Liver (tissue), 8 donors: ENCODE measurements at regions not wholly inside any gene's neighbourhood (a gene's known extent, or its start where the extent isn't known, plus 50 kb on each side); places are given as distances from the start of the nearest gene placed in this dataset.

Source experiments
- DNase-seq: peaks from one replicate; pipeline ENCODE4 v3.0.0-alpha.2; 2017; ENCODE audit warnings: low spot score
- H3K27ac ChIP-seq, 2 donors: one replicate each; pipeline ENCODE4 v1.7.0; 2013; ENCODE audit warnings: inconsistent platforms in 2 of 2, low read length in 2 of 2, control low read depth in 1 of 2, low read depth in 1 of 2, mild to moderate bottlenecking in 1 of 2
- H3K27me3 ChIP-seq, 4 donors: one replicate each; pipeline versions ENCODE4 v1.6.1 to v1.7.0; 2013; ENCODE audit warnings: low read length in 3 of 4, inconsistent platforms in 1 of 4, mild to moderate bottlenecking in 1 of 4, moderate library complexity in 1 of 4; ENCODE audit not compliant: control insufficient read depth in 4 of 4, insufficient read depth in 4 of 4
- H3K36me3 ChIP-seq, 4 donors: one replicate each; pipeline versions ENCODE4 v1.6.1 to v1.7.0; 2013; ENCODE audit warnings: low read length in 3 of 4, mild to moderate bottlenecking in 3 of 4, low read depth in 1 of 4, moderate library complexity in 1 of 4; ENCODE audit not compliant: control insufficient read depth in 4 of 4, insufficient read depth in 3 of 4
- H3K4me1 ChIP-seq, 4 donors: one replicate each; pipeline versions ENCODE4 v1.6.1 to v1.7.0; 2013; ENCODE audit warnings: low read length in 3 of 4, mild to moderate bottlenecking in 3 of 4, moderate library complexity in 1 of 4; ENCODE audit not compliant: control insufficient read depth in 4 of 4, insufficient read depth in 4 of 4
- H3K4me3 ChIP-seq, 3 donors: one replicate each; pipeline versions ENCODE4 v1.6.1 to v1.7.0; 2013; ENCODE audit warnings: low read length in 3 of 3, control low read depth in 1 of 3, low read depth in 1 of 3, mild to moderate bottlenecking in 1 of 3
- H3K9ac ChIP-seq, 2 donors: one replicate each; pipeline ENCODE4 v1.7.0; 2013; ENCODE audit warnings: low read length in 2 of 2, mild to moderate bottlenecking in 2 of 2, moderate library complexity in 2 of 2, control low read depth in 1 of 2, low read depth in 1 of 2
- H3K9me3 ChIP-seq, 4 donors: one replicate each; pipeline versions ENCODE4 v1.6.1 to v1.7.0; 2013; ENCODE audit warnings: low read length in 3 of 4; ENCODE audit not compliant: control insufficient read depth in 4 of 4
- ATF3 ChIP-seq: IDR thresholded peaks from 2 replicates; pipeline ENCODE4 v1.6.1; 2016; ENCODE audit warnings: antibody characterized with exemption
- CTCF ChIP-seq: fragments of 150-350 bp; IDR thresholded peaks from 2 replicates; pipeline ENCODE4 v1.5.1; 2017; ENCODE audit warnings: improper control_type of control experiment, low read depth, low read length; ENCODE audit not compliant: missing input control
- EGR1 ChIP-seq, 2 donors: IDR thresholded peaks; 2 replicates each; pipeline ENCODE4 v1.6.1; 2016 to 2018; ENCODE audit warnings: antibody characterized with exemption in 2 of 2, low read depth in 2 of 2
- FOXA2 ChIP-seq: IDR thresholded peaks from 2 replicates; pipeline ENCODE4 v1.6.1; 2016; ENCODE audit warnings: antibody characterized with exemption
- GABPA ChIP-seq, 2 donors: IDR thresholded peaks in 1 of 2; conservative IDR thresholded peaks in 1 of 2; 2 replicates each; pipeline ENCODE4 v1.6.1; 2016; ENCODE audit warnings: antibody characterized with exemption in 2 of 2, mild to moderate bottlenecking in 1 of 2, moderate library complexity in 1 of 2
- HNF4A ChIP-seq, 2 donors: conservative IDR thresholded peaks; 2 replicates each; pipeline ENCODE4 v1.6.1; 2016; ENCODE audit warnings: antibody characterized with exemption in 2 of 2, mild to moderate bottlenecking in 2 of 2
- HNF4G ChIP-seq: IDR thresholded peaks from 2 replicates; pipeline ENCODE4 v1.6.1; 2016; ENCODE audit warnings: antibody characterized with exemption
- NR2F2 ChIP-seq: IDR thresholded peaks from 2 replicates; pipeline ENCODE4 v1.6.1; 2016; ENCODE audit warnings: antibody characterized with exemption
- RAD21 ChIP-seq, 2 donors: IDR thresholded peaks; 2 replicates each; pipeline ENCODE4 v1.6.1; 2016; ENCODE audit warnings: antibody characterized with exemption in 2 of 2, mild to moderate bottlenecking in 2 of 2
- RXRA ChIP-seq, 2 donors: IDR thresholded peaks; 2 replicates each; pipeline ENCODE4 v1.6.1; 2017 to 2018; ENCODE audit warnings: antibody characterized with exemption in 2 of 2, mild to moderate bottlenecking in 1 of 2
- TAF1 ChIP-seq: conservative IDR thresholded peaks from 2 replicates; pipeline ENCODE4 v1.6.1; 2016; ENCODE audit warnings: antibody characterized with exemption, mild to moderate bottlenecking
- YY1 ChIP-seq: IDR thresholded peaks from 2 replicates; pipeline ENCODE4 v1.6.1; 2016; ENCODE audit warnings: antibody characterized with exemption, mild to moderate bottlenecking
- WGBS: extraction: QIAGEN DNeasy Blood & Tissue Kit; methylation state at CpG from one replicate; pipeline ENCODE4 v1.1.7; 2013; 5-methylcytosine and 5-hydroxymethylcytosine counted together
- TF ChIP-seq, protein P1 (sequence below): IDR thresholded peaks from 2 replicates; pipeline ENCODE4 v1.6.1; 2016; ENCODE audit warnings: antibody characterized with exemption
- TF ChIP-seq, protein P2 (sequence below): IDR thresholded peaks from 2 replicates; pipeline ENCODE4 v1.6.1; 2016; ENCODE audit warnings: antibody characterized with exemption, mild to moderate bottlenecking
- donor health status: healthy.
- donor health status: healthy.
- donor health status: healthy.
- donor health status: healthy.
- donor health status: healthy.

- H3K9ac ChIP-seq = no peak overlapping the region
- H3K4me3 ChIP-seq = no peak overlapping the region
- H3K27me3 ChIP-seq = no peaks in the 10 kb centered on the region
- no peak overlapping the region for H3K27ac ChIP-seq
- no peak for DNase-seq
- 76% methylated on average over 2 of the region's 2 CpGs for WGBS
- H3K9me3 ChIP-seq = no peaks in the 10 kb centered on the region
- TF ChIP-seq, protein P1, sequence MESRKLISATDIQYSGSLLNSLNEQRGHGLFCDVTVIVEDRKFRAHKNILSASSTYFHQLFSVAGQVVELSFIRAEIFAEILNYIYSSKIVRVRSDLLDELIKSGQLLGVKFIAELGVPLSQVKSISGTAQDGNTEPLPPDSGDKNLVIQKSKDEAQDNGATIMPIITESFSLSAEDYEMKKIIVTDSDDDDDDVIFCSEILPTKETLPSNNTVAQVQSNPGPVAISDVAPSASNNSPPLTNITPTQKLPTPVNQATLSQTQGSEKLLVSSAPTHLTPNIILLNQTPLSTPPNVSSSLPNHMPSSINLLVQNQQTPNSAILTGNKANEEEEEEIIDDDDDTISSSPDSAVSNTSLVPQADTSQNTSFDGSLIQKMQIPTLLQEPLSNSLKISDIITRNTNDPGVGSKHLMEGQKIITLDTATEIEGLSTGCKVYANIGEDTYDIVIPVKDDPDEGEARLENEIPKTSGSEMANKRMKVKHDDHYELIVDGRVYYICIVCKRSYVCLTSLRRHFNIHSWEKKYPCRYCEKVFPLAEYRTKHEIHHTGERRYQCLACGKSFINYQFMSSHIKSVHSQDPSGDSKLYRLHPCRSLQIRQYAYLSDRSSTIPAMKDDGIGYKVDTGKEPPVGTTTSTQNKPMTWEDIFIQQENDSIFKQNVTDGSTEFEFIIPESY = no peak
- TF ChIP-seq HNF4G = no peak
- TF ChIP-seq HNF4A (conservative IDR thresholded peaks at IDR 0.05) = no peak
- no peak for TF ChIP-seq FOXA2
- TF ChIP-seq YY1 = no peak
- no peak for TF ChIP-seq CTCF
- no peak for TF ChIP-seq GABPA (IDR thresholded peaks at IDR 0.05 in 1 of 2, conservative IDR thresholded peaks at IDR 0.05 in 1 of 2)
- TF ChIP-seq RAD21 (IDR thresholded peaks at IDR 0.05) = no peak
- no peak for TF ChIP-seq EGR1 (IDR thresholded peaks at IDR 0.05; ENCODE audit: low read depth in 2 of 2)
- TF ChIP-seq, protein P2, sequence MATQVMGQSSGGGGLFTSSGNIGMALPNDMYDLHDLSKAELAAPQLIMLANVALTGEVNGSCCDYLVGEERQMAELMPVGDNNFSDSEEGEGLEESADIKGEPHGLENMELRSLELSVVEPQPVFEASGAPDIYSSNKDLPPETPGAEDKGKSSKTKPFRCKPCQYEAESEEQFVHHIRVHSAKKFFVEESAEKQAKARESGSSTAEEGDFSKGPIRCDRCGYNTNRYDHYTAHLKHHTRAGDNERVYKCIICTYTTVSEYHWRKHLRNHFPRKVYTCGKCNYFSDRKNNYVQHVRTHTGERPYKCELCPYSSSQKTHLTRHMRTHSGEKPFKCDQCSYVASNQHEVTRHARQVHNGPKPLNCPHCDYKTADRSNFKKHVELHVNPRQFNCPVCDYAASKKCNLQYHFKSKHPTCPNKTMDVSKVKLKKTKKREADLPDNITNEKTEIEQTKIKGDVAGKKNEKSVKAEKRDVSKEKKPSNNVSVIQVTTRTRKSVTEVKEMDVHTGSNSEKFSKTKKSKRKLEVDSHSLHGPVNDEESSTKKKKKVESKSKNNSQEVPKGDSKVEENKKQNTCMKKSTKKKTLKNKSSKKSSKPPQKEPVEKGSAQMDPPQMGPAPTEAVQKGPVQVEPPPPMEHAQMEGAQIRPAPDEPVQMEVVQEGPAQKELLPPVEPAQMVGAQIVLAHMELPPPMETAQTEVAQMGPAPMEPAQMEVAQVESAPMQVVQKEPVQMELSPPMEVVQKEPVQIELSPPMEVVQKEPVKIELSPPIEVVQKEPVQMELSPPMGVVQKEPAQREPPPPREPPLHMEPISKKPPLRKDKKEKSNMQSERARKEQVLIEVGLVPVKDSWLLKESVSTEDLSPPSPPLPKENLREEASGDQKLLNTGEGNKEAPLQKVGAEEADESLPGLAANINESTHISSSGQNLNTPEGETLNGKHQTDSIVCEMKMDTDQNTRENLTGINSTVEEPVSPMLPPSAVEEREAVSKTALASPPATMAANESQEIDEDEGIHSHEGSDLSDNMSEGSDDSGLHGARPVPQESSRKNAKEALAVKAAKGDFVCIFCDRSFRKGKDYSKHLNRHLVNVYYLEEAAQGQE = no peak
- TF ChIP-seq TAF1 = no peak
- TF ChIP-seq ATF3 = no peak
- H3K36me3 ChIP-seq = no peaks in the 10 kb centered on the region
- H3K4me1 ChIP-seq = no peaks in the 10 kb centered on the region
These were observed 500.9 kb downstream of the TNS1 start for GRCh38 chr2:217501887-217502286.

DNA sequence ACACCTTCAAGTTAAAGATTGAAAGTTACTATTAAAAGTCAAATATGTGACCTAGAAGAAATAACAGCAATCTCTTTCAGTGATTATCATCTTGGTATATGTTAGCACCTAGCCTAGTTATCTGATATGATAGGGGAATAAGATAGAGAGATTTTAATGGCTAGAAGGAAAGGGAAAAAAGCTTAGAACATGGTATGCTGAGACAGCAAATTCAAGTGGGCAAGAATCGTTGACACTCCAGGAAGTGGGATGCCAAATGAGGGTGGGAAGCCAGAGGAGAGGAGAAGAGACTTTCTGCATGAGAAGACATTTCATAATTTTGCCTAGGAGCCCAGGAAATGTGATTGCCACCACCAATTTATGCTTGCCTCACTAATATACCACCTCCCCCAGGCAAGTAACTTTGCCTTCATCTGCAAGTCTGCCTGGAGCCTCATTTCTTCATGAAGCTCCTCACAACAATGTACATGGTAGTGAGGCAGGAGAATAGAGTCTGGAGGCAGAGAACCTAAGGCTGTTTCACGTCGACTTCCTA, 504.9 kb downstream of the TNS1 start:
- no peaks in the 10 kb centered on the region for H3K27me3 ChIP-seq
- WGBS = 77% methylated on average over 3 of the region's 3 CpGs
- H3K9ac ChIP-seq = no peak overlapping the region
- H3K4me1 ChIP-seq = no peaks in the 10 kb centered on the region
- H3K9me3 ChIP-seq = no peaks in the 10 kb centered on the region
- no peaks in the 10 kb centered on the region for H3K36me3 ChIP-seq
- no peak overlapping the region for H3K27ac ChIP-seq
- TF ChIP-seq NR2F2 (no peak), RXRA (IDR thresholded peaks at IDR 0.05) (no peak), GABPA (IDR thresholded peaks at IDR 0.05 in 1 of 2, conservative IDR thresholded peaks at IDR 0.05 in 1 of 2) (no peak)
- TF ChIP-seq, protein P2 = no peak
- H3K4me3 ChIP-seq = no peak overlapping the region
- no peak for DNase-seq
